ENCODE measurements at regions not wholly inside any gene's neighbourhood (a gene's known extent, or its start where the extent isn't known, plus 50 kb on each side); places are given as distances from the start of the nearest gene placed in this dataset.

DNA sequence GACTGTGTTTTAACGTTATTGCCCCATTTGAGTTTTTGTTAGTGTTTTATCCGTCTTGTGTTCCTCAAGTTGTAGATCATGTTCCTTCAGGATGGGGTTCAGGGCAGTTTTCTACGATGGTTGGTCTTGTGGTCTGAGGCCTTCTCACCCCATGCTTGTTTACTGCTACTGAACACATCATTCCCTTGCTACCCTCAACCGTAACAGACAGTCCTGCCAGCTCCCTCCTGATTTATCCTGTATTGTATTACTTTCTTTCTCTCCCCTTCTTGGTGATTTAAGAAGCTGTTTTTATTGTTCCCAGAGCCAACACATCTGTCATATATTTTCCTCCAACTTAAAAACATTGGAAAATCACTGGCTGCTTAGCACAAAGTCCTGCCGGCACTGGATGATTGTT lies 719.8 kb downstream of the INHBA start:
- TF ChIP-seq POLR2A (IDR thresholded peaks at IDR 0.05), result no peak
- TF ChIP-seq, protein P1, sequence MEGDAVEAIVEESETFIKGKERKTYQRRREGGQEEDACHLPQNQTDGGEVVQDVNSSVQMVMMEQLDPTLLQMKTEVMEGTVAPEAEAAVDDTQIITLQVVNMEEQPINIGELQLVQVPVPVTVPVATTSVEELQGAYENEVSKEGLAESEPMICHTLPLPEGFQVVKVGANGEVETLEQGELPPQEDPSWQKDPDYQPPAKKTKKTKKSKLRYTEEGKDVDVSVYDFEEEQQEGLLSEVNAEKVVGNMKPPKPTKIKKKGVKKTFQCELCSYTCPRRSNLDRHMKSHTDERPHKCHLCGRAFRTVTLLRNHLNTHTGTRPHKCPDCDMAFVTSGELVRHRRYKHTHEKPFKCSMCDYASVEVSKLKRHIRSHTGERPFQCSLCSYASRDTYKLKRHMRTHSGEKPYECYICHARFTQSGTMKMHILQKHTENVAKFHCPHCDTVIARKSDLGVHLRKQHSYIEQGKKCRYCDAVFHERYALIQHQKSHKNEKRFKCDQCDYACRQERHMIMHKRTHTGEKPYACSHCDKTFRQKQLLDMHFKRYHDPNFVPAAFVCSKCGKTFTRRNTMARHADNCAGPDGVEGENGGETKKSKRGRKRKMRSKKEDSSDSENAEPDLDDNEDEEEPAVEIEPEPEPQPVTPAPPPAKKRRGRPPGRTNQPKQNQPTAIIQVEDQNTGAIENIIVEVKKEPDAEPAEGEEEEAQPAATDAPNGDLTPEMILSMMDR (IDR thresholded peaks at IDR 0.05), result no peak

Measured in right lobe of liver (tissue), 4 donors.